Mesodermal cell (in vitro differentiated cells): ENCODE measurements at regions not wholly inside any gene's neighbourhood (a gene's known extent, or its start where the extent isn't known, plus 50 kb on each side); places are given as distances from the start of the nearest gene placed in this dataset.

Source experiments
- H3K27ac ChIP-seq: 2 replicates; pipeline ENCODE4 v1.7.0; 2013; ENCODE audit warnings: mild to moderate bottlenecking, low read depth, low read length, moderate library complexity; ENCODE audit not compliant: severe bottlenecking
- H3K36me3 ChIP-seq: 2 replicates; pipeline ENCODE4 v1.7.1; 2013; ENCODE audit warnings: mild to moderate bottlenecking, low read length, moderate library complexity; ENCODE audit not compliant: control insufficient read depth, insufficient read depth
- H3K4me1 ChIP-seq: one replicate; pipeline ENCODE4 v1.7.1; 2013; ENCODE audit warnings: mild to moderate bottlenecking, low read length; ENCODE audit not compliant: insufficient read depth, control insufficient read depth, poor library complexity, severe bottlenecking
- H3K4me3 ChIP-seq: 2 replicates; pipeline ENCODE4 v1.7.0; 2013; ENCODE audit warnings: low read length, control low read depth, mild to moderate bottlenecking; ENCODE audit not compliant: insufficient read depth, poor library complexity, severe bottlenecking; ENCODE audit errors: extremely low read depth
- H3K9me3 ChIP-seq: 2 replicates; pipeline ENCODE4 v1.7.1; 2013; ENCODE audit warnings: mild to moderate bottlenecking, low read length, moderate library complexity; ENCODE audit not compliant: control insufficient read depth
- WGBS, 2 experiments: methylation state at CpG; one replicate each; pipeline ENCODE4 v1.1.5; 2013; ENCODE audit warnings: missing lambda C conversion rate in 2 of 2; ENCODE audit not compliant: insufficient coverage in 2 of 2; 5-methylcytosine and 5-hydroxymethylcytosine counted together

DNA sequence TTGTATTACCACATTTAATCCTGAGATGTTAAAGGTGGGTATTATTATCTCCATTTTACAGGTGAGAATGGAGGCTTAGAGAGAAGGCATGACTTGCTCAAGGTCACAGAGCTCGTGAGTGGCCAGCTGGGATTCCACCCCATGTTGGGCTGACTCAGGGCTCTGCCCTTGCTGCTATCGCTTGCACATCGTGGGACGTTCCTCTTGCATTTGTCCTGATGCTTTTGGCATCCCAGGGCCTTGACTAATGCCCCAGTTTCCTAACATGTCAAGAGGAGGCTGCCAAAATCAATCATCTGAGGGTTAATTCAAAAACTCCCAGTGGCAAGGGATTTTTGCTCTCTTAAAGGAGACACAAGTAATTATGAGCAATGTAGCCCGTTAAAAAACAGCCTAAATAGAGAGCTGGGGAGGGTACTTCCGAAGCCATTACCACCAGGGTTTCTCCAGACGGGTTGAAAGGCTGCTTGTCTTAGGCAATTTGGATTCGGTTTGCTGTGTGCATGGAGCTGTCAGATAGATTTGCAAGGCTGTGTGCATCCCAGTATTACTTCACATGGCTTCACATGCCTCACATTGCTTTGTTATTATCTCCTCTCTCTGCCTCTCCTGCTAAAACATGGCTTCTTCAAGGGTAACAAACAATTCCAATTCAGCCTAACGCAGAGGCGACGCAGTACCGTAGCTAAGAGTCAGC is 347.4 kb downstream of the DRD1 start:
- no peaks in the 10 kb centered on the region for H3K9me3 ChIP-seq
- H3K4me1 ChIP-seq: no peaks in the 10 kb centered on the region
- WGBS, 2 experiments: 88 to 90% methylated on average over 7 to 11 of the region's 12 CpGs
- H3K27ac ChIP-seq: no peak overlapping the region
- H3K4me3 ChIP-seq: no peak overlapping the region
- H3K36me3 ChIP-seq: no peaks in the 10 kb centered on the region

- H3K4me1 ChIP-seq: no peaks in the 10 kb centered on the region
- no peak overlapping the region for H3K4me3 ChIP-seq
- H3K9me3 ChIP-seq: no peaks in the 10 kb centered on the region
- H3K36me3 ChIP-seq: no peaks in the 10 kb centered on the region
- H3K27ac ChIP-seq: no peak overlapping the region
- no CpG with 5 or more reads among the region's 1 CpG for WGBS, 2 experiments
These were observed 349.5 kb downstream of the DRD1 start for GRCh38 chr5:175094461-175094860.

GRCh38 chr5:175092691-175093090 is 351.3 kb downstream of the DRD1 start:
- no peaks in the 10 kb centered on the region for H3K9me3 ChIP-seq
- H3K4me1 ChIP-seq: no peaks in the 10 kb centered on the region
- H3K27ac ChIP-seq: no peak overlapping the region
- WGBS, 2 experiments: 76 to 79% methylated on average over 2 to 3 of the region's 3 CpGs
- H3K4me3 ChIP-seq: no peak overlapping the region
- H3K36me3 ChIP-seq: no peaks in the 10 kb centered on the region

DNA sequence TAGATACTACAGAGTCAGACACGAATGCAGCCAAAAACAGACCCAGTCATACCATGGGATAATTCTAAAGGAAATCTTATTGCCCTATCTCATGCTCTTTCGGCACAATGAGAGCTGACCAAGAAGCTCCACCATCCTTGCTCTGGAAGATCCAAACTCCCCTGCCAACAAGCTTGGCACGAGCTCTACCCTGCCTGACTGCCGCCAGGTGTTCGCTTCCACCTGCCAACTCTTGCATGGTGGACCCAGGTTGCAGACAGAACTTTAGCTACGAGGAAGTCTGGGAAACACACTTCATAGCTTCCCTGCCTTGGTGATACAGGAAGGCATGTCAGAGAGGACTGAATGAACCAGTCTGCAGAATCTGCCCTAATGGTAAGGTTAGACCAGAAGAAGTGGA is 355.0 kb downstream of the DRD1 start:
- Histone ChIP-seq H3K27ac (no peak overlapping the region), H3K36me3 (no peaks in the 10 kb centered on the region), H3K4me1 (no peaks in the 10 kb centered on the region), H3K4me3 (no peak overlapping the region), H3K9me3 (no peaks in the 10 kb centered on the region)
- 75 to 95% methylated on average over 3 to 6 of the region's 6 CpGs for WGBS, 2 experiments

DNA sequence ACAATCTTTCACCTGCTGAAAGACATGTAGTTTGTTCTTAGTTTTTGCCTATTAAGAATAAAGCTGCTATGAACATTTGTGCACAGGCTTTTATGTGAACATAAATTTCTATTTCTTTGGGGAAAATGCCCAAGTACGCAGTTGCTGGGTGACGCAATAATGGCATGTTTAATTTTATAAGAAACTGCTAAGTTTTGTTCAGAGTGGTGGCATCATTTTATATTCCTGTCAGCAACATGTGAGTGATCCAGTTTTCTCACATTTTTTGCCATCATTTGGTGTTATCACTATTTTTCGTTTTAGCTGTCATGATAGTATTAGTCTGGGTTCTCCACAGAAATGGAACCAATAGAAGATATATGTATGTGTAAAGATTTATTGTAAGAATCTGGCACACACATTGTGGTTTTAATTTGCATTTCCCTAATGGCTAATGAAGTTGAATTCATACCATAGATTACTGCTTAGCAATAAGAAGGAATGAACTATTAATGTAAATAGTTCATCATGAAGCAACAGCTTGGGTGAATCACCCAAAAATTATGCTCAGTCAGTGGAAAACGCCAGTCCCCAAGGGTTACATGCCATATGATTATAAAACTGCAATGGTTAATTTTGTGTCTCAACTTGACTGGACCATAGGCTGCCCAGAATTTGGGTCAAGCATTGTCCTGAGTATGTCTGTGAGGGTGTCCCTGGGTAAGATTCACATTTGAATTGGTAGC is 358.6 kb downstream of the MSX2 start:
- H3K4me3 ChIP-seq: no peak overlapping the region
- no peak overlapping the region for H3K27ac ChIP-seq
- H3K9me3 ChIP-seq: no peaks in the 10 kb centered on the region
- no peaks in the 10 kb centered on the region for H3K36me3 ChIP-seq
- 90 to 95% methylated on average over 2 to 3 of the region's 4 CpGs for WGBS, 2 experiments
- H3K4me1 ChIP-seq: no peaks in the 10 kb centered on the region

DNA sequence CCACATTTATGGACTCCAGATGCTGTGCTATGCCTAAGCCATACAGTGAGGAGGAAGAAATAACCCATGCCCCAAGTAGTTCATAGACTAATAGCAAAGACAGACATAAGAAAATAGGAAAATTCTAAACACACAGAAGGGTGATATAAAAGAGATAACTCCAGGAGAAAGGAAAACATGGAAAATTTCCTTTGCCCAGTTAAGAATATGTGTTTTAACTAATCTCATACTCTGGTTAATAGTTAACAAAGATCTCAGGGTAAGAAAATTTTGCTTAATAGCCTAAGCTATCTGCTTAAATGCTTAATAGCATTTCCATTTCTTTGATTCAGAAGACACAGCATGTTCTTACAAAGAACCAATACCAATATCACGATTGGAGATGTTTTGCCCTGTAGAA is 358.0 kb downstream of the MSX2 start:
- Histone ChIP-seq H3K9me3 (no peaks in the 10 kb centered on the region), H3K4me1 (no peaks in the 10 kb centered on the region), H3K4me3 (no peak overlapping the region), H3K27ac (no peak overlapping the region), H3K36me3 (no peaks in the 10 kb centered on the region)
- WGBS, 2 experiments: 100% methylated on average over 1 of the region's 1 CpG

GRCh38 chr5:175079707-175080106 is 355.3 kb downstream of the MSX2 start:
- no peaks in the 10 kb centered on the region for H3K36me3 ChIP-seq
- no peaks in the 10 kb centered on the region for H3K4me1 ChIP-seq
- H3K4me3 ChIP-seq: no peak overlapping the region
- WGBS, 2 experiments: 71 to 80% methylated on average over 1 of the region's 2 CpGs
- no peak overlapping the region for H3K27ac ChIP-seq
- H3K9me3 ChIP-seq: peaks cover 3% of the 10 kb centered on the region

DNA sequence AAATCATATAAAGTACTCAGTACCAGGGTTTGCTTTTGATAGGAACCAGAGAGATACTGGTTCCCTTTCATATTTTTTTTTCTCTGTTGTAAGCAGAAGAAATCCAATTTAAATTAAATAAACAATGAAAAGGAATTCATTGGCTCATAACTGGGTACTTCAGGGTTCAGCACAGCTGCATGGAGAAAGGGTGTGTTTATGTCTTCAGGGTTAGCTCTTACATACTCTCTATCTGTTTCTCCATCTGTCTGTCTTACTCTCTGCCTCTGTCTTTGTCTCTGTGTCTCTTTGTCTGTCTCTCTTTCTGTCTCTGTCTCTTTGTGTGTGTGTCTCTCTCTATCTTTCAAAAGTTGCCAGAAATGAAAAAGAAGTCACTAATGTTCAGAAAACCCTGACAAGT is 345.9 kb downstream of the MSX2 start:
- Histone ChIP-seq H3K27ac (no peak overlapping the region), H3K4me3 (no peak overlapping the region)

GRCh38 chr5:175060257-175060656 is 335.9 kb downstream of the MSX2 start:
- H3K4me1 ChIP-seq: no peaks in the 10 kb centered on the region
- H3K36me3 ChIP-seq: no peaks in the 10 kb centered on the region
- no peak overlapping the region for H3K4me3 ChIP-seq
- 61 to 78% methylated on average over 2 of the region's 2 CpGs for WGBS, 2 experiments
- no peak overlapping the region for H3K27ac ChIP-seq
- H3K9me3 ChIP-seq: no peaks in the 10 kb centered on the region

More for the DNA sequence above, 345.9 kb downstream of the MSX2 start:
- Histone ChIP-seq H3K4me1 (no peaks in the 10 kb centered on the region), H3K9me3 (no peaks in the 10 kb centered on the region), H3K36me3 (no peaks in the 10 kb centered on the region)

- no peaks in the 10 kb centered on the region for H3K9me3 ChIP-seq
- no peak overlapping the region for H3K4me3 ChIP-seq
- no peaks in the 10 kb centered on the region for H3K4me1 ChIP-seq
- H3K27ac ChIP-seq: no peak overlapping the region
- no peaks in the 10 kb centered on the region for H3K36me3 ChIP-seq
- WGBS, 2 experiments: 7 to 8% methylated on average over 17 to 20 of the region's 22 CpGs
These were observed 335.4 kb downstream of the MSX2 start for GRCh38 chr5:175059687-175060211.

- Histone ChIP-seq H3K27ac (no peak overlapping the region), H3K4me1 (no peaks in the 10 kb centered on the region), H3K9me3 (no peaks in the 10 kb centered on the region), H3K36me3 (no peaks in the 10 kb centered on the region), H3K4me3 (no peak overlapping the region)
- 78 to 80% methylated on average over 1 to 2 of the region's 4 CpGs for WGBS, 2 experiments
These were observed 332.4 kb downstream of the MSX2 start for GRCh38 chr5:175056831-175057230.
